ENCODE measurements at regions not wholly inside any gene's neighbourhood (a gene's known extent, or its start where the extent isn't known, plus 50 kb on each side); places are given as distances from the start of the nearest gene placed in this dataset.

DNA sequence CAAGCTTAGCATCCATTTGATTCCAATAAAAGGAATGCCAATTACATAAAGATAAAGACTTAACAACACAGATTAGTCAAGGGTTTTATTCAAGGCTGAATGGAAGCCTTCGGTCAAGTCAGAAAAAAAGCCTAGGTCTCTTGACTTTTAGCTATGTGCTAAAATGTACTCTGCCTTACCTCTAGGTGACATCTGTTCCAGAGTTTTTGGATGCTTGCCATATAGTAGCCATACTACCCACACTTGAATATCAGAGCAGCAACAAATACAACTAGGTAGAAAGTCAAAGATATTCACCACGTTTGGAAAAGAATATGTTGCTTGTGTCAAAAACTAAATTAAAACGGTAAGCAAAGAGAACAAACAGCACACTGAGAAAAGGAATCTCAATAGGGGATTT lies 484.7 kb downstream of the ELAVL2 start:
- DNase-seq = no peak

DNA sequence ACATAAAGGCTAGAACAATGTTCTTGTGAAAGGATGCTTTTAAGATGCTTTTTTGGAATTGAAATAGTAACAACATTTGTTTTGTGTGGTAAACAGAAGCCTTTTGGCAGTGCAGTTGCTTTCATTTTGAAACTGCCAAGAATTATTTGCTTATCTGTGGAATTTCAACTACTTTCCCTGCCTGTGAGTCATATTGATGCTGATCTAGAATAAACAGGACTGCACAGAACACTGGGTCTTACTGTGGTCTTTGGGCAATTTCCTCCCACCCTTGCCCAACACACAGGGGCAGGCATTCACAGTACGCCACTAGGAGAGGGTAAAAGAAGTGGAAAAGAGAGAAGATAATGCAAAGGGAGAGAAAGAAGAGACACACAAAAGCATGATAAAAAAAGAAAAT lies 483.7 kb downstream of the ELAVL2 start:
- DNase-seq = no peak

DNA sequence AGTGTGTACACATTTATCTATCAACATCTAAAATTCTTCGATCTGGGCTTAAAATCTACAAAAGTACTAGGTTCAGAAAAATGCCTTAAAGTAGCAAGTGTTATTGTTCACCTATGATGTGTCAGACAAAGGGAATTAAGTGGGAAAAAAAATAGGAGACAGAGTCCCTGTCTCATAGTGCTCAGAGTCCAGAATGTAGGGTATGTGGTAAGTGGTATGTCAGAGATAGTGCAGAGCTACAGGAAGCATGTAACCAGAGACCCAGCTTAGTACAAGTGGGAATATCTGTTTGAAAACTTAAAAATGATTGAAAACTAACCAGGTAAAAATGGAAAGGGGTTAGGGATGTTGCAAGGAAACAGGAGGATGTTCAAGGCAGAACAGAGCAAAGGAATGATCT lies 482.8 kb downstream of the ELAVL2 start:
- DNase-seq = no peak

DNA sequence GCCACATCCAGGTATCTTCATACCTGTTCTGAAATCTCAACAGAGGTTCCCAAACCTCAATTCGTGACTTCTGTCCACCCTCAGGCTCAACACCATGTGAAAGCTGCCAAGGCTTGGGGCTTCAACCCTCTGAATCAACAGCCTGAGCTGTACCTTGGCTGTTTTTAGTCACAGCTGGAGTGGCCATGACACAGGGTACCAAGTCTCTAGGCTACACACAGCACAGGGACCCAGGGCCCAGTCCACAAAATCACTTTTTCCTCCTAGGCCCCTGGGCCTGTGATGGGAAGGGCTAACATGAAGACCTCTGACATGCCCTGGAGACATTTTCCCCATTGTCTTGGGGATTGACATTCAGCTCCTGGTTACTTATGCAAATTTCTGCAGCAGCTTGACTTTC lies 464.9 kb downstream of the ELAVL2 start:
- no peak for DNase-seq

DNA sequence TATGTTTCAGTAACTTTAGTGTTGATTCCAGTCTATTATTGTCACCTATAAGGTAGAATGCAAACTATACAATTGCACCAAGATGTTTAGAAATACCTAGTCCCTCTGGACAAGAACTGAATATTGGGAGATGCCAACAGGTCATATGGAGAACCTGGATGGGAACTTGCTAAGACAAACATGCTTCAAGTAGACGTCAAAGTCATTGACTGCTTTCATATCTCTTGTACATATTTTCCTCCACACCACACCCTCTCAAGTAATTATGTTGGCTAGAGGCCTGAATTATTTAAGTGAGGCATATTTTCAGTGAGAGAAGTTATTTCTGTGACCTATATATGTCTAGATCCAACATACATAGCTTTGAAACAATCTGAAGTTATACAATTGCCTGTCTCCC lies 453.3 kb downstream of the ELAVL2 start:
- no peak for DNase-seq

DNA sequence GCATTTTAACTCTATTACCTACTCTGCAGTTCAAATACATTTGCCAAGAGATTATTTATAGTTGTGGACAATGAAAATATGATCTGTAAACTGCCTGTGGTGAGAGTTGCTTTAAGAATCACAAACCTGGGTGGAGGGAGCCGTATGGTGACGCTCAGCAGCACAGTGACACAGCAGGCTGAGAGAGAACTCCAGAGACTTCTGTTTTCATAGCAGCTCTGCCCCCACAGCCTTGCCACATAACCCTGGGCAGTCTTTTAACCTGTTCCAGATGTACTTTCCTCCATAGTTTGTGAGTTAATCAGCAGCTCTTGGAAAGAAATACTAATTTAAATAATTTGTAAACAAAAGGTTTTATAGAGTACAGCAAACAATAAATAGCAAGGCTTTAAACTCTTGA lies 450.5 kb downstream of the ELAVL2 start:
- no peak for DNase-seq

DNA sequence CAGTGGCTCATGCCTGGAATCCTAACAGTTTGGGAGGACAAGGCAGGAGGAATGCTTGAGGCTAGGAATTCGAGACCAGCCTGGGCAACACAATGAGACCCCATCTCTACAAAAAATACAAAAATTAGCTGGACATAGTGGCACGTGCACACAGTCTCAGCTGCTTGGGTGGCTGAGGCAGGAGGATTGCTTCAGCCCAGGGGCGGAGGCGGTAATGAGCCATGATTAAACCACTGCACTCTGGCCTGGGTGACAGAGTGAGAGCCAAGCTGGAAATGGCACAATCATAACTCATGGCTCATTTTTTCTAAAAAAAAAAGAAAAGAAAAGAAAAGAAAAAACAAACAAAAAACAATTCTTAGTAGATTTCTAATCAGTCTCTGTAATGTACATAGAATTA lies 446.2 kb downstream of the ELAVL2 start:
- no peak for DNase-seq

DNA sequence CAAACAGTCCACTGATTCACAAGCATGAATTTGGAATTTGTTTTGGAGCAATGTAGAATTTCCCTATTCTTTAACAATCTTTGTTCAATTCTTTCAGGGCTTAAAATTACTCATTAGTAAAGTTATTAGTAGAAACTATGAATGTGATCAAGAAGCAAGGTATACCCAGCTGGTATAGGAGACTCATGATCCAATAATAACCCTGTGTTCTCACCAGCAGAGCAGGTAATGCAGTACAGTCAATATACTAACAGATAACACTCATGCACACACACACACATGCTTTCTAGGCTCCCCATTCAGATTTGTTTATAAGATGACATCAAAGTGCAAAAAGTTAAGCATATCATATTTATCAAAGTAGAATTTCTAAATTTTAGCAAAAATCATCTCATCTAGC lies 445.2 kb downstream of the ELAVL2 start:
- DNase-seq = no peak

DNA sequence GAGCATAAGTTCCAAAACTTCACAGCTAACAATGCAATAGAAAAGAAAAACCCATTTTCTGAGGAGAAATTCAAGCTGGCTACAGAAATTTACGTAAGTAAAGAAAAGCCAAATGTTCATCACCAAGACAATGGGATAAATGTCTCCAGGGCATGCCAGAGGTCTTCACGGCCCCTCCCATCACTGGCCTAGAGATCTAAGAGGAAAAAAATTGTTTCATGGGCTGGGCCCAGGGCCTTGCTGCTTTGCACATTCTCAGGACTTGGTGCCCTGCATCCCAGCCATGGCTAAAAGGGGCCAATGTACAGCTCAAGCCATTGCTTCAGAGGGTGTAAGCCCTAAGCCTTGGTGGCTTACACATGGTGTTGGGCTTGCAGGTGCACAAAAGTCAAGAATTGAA lies 443.6 kb downstream of the ELAVL2 start:
- DNase-seq = no peak

DNA sequence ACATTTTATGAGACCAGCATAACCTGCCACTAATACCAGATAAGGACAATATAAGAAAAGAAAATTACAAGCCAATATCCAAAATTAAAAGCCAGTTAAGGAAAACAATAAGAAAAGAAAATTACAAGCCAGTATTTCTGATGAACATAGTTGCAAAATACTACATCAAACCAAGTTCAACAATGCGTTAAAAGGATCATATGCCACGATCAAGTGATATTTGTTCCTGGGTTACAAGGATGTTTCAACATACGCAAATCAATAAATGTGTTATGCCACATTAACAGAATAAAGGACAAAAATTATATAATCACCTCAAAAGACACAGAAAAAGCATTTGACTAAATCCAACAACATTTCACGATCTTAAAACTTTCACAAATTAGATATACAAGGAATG lies 431.9 kb downstream of the ELAVL2 start:
- DNase-seq = no peak

DNA sequence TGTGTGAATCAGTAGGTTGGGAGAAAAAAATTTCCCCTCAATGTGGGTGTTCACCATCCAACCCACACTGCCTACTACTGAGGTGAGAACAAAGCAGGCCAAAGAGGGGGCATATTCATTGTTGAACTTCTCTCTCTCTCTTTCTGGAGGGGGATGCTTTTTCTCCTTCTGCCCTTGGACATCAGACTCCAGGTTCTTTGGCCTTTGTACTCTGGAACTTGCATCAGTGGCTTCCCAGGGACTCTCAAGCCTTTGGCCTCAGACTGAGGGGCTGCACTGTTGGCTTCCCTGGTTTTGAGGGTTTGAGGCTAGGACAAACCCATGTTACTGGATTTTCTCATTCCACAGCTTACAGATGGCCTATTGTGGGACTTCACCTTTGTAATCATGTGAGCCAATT lies 417.2 kb downstream of the ELAVL2 start:
- no peak for DNase-seq

DNA sequence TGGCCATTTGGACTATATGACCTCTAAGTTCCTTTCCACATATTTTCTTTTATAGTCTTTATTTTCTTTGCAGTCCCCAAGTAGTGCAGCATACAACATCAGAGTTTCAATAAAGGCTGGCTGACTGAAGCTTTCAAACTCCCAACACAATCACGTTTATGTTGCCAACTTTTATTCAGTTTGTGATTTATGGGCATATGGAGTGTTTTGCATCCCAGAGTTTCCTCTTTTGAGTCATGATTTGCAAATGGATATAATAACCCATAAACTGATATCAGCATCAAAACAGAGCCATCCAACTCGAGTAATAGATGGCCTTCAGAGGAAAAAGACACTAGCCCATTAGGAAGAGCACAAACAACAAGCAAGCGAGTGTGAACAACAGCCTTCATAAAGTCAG lies 414.0 kb downstream of the ELAVL2 start:
- DNase-seq = no peak

DNA sequence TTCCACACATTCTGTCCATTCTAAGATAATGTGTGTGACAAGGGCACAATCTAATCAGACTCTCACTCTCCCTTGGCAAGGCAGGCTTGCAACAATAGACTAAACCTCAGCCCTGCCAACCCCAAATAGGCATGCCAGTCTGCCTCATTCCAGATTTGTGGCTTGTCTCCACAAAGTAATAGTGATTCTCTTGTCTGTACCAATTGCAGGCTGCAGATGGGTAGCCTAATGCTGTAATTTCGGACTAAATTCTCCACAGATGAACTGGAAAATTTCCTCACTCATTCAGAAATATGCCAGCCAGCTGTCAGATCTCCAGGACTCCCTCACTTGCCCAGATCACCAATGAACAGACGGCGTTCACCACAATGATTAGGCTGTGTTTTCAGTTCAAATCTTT lies 413.6 kb downstream of the ELAVL2 start:
- no peak for DNase-seq

DNA sequence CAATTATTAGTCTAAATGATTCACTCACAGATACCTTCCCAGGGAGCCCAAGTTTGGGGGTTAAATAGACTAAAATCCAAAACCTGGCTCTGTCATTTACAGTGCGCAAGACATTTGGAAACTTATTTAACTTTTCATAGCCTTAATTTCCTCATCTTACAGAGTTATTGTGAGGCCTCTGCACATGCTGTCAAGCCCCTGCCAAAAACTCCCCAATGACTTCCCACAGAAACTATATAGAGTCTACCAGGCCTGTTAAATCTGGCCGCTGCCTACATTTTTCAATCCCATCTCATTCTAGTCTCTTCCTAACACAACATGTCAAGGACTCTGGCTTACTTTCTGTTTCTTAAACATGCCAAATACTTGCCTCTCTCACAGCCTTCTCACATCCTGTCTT lies 412.5 kb downstream of the ELAVL2 start:
- DNase-seq = no peak

DNA sequence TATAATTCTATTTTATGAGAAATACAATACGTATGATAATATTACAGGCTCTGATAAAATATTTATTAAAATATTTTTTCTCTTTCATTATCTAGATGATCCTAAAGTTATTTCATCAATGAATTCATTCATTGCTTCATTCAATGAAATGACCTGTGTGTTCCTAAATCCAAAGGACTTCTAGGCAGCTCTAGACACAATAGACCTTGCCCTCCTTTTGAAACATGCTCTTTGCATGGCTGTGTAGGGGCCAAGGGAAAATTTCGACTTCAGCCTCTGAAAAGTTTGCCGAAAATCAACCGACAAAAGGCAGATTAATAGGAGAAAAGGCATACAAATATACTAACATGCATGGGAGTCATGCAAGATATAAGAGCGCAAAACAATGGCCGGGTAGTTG lies 402.0 kb downstream of the ELAVL2 start:
- no peak for DNase-seq

DNA sequence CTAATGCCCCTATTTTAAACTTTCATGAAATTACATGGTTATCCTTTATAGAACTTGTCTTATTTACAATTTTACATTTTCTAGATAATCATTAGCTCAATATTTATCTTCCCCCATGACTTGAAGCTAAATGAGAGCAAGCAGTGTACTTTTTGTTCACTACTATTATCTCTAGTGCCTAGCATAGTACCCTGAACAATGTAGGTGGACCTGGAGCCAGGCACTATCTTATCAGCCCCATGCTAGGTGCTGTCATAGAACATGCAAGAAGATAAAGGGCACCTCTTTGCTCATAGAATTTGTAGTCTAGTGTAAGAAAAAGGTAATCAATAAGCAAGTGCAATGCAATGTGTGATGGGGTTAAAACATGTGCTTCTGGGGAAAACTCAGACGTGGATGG lies 399.9 kb downstream of the ELAVL2 start:
- no peak for DNase-seq

DNA sequence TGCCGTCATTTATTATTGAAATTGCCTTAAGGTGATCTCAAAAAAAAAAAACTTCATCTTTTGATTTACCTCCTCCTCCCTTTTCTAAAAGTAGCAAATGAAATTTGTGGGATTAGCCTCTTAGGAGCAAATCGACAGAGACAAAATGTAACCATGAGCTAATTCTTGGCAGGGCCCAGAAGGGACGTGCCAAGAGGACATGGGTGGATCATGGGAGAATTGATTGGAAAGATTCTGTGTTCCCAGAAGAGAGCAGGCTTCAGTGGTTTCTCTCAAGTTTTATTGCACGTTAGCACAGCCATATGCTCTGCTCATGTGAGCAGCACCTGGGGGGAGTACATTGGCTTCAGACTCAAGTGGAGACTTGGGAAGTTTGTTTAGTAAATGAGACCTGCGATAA lies 394.6 kb downstream of the ELAVL2 start:
- no peak for DNase-seq

DNA sequence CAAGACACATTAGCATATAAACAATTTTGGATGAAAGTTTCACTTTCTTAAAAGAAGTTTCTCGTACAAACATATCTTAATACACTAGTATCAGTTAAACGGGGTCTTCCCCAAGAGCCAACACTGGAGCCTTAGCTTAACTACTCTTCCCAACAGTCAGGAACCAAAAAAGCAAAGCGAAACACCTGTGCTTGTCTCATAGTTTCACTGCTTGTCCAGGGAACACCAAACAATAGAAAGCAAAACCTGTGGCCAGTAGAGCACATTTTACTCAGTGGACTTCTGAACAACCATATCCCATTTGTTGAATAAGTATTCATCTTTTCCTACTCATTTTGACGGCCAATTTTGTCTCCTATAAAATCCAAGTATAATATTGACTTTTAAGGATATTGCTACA lies 391.4 kb downstream of the ELAVL2 start:
- no peak for DNase-seq

DNA sequence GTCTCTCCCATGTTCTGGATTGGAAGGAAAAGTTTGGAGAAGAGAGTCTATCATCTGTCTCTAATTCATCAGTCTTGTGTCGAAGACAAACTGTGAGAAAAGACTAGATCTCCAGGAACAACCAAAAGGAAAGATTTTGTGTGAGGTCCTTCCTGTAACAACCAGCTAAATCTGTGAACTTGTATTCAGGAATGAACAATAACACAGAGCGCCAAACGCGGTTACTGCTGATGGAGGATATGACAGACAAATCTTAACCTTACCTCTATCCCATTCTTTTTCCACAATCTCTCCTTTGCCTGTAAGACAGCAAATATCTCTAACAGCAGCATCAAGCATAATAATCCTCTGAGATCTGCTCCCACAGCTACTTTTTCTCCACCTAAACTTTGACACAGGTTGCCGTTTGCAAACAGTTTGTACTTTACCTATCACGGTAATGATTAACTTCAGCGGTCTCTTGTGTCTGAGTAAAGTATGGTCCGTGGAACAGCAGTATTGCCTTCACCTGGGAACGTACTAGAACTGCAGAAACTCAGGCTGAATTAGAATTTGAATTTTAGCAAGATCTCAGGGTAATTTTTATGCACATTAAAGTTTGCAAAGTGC lies 387.6 kb downstream of the ELAVL2 start:
- no peak for DNase-seq

DNA sequence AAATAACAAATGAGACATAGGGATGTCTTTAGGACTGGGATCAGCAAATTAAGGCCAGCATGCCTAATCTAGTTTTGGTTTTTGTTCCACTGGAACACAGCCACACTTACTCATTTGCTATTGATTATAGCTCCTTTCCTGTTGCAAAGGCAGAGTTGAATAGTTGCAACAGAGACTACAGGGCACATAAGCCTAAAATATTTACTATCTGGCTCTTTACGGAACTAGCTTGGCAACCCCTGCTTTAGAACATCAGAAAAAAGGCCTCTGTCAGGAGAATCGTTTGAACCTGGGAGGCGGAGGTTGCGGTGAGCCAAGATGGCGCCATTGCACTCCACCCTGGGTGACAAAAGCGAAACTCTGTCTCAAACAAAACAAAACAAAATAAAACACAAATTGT lies 384.8 kb downstream of the ELAVL2 start:
- no peak for DNase-seq

DNA sequence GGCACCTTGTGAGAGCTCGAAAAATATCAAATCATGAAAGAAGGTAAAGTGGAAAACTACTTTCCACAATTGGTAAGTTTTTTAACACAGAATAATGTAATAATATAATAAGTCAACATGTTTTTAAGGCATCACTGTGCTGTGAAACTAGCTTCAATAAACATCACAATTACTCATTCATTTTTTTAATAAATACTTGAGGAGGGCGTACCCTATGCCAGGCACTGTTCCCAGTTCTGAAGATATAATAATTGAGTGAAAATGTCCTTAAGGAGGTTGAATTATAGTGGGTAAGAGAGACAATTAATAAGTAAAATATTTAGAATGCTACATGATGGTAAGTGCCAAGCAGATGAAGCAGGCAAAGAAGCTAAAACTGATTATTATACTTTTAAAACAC lies 381.4 kb downstream of the ELAVL2 start:
- no peak for DNase-seq

DNA sequence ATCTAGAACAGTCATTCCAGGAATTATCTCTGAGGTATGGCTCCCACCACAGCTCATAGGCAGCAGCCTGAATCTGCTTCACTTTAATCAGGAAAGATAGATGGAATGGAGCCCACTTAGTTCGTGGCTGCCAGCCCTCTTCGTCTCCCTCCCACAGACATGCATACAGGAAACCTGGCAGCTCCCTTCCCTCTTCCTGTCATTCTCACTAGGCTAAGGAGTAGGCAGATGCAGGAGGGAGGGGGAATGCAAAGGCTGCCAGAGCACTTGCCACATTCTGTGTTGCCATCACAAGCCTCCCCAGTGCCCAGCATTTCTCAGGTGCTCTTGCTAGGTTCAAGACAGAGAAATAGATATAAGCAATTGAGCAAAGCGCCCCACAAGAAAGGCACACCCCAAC lies 378.9 kb downstream of the ELAVL2 start:
- DNase-seq = no peak

DNA sequence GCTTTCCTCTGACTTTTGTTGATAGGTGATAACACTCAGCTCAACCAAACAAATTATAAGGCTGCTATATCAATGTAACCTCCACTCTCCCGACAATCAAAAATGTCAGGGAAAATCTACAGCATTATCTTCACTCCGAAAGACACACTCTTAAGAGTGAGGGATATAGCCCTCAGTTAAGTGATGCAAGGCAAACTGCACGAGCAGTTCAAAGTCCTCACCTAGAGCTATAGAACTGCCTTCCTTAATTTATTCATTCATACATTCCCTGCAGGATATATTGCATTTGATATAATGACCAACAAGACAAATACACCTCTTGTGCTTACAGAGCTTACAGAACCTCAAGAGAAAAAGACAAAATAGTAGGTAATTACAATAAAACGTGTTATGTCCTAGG lies 378.1 kb downstream of the ELAVL2 start:
- DNase-seq = no peak

DNA sequence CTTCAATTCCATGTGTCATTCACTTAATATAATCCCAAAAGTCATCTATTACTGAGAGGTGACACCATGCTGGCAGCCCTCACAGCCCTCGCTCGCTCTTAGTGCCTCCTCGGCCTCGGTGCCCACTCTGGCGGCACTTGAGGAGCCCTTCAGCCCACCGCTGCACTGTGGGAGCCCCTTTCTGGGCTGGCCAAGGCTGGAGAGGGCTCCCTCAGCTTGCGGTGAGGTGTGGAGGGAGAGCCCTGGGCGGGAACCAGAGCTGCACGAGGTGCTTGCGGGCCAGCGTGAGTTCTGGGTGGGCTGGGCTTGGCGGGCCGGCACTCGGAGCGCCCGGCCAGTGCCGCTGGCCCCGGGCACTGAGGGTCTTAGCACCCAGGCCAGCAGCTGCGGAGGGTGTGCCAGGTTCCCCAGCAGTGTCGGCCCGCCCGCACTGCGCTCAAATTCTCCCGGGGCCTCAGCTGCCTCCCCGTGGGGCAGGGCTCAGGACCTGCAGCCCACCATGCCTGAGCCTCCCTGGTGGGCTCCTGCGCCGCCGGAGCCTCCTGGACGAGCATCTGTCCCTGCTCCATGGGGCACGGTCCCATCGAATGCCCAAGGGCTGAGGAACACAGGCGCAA lies 374.1 kb downstream of the ELAVL2 start:
- no peak for DNase-seq

DNA sequence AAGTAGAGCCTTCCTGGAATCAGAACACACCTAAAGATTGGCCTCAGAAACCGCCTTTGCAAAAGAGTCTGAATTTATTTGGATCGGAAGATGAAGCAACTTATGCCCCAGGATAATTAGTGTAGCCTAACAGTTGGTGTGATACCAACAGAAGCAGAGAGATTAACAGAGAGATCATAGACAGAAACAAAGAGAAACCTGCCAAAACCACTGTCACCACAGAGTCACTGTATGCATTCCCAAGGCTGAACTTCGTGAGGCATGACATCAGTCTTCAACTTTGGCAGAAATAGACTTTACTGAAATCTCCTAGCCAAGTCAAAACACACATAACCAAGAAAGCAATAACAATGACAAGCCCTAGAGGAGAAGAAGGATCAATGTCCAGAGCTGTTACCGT lies 361.8 kb downstream of the ELAVL2 start:
- no peak for DNase-seq

DNA sequence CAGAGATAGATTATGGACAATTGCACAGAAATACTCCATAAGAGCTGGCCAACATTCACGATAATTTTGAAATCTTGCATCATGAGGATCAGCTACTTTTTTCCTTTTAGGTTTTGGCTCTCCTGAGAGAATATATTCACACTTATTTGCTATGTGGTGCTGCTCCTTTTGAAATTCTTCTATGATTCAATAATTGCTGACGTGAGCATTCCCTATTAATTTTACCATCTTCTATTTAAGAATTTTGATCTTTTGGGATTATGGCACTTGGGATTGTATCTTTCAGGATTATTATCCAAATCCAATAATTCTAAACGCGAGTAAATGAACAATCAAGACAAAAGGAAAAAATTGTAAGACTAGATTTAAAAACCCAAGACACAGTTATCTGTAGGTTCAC lies 358.8 kb downstream of the ELAVL2 start:
- no peak for DNase-seq
